Tibial artery (tissue), 4 donors: ENCODE measurements at regions not wholly inside any gene's neighbourhood (a gene's known extent, or its start where the extent isn't known, plus 50 kb on each side); places are given as distances from the start of the nearest gene placed in this dataset.

Source experiments
- DNase-seq, 2 donors: peaks; one replicate each; pipeline ENCODE4 v3.0.0-alpha.2; 2019
- H3K27ac ChIP-seq, 2 donors: fragments of 200-600 bp; sonication (generic) in 1 of 2; 1 replicate in 1 of 2; 2 replicates in 1 of 2; pipeline ENCODE4 v1.5.1; 2018 to 2019; ENCODE audit warnings: mild to moderate bottlenecking in 1 of 2
- H3K27me3 ChIP-seq, 2 donors: fragments of 200-600 bp; sonication (generic) in 1 of 2; one replicate each; pipeline versions ENCODE4 v1.5.1 to v1.6.0; 2016 to 2019
- H3K36me3 ChIP-seq, 3 donors: fragments of 200-600 bp; sonication (generic) in 2 of 3; one replicate each; pipeline ENCODE4 v1.5.1; 2016 to 2019; ENCODE audit warnings: mild to moderate bottlenecking in 2 of 3
- H3K4me1 ChIP-seq, 4 donors: fragments of 200-600 bp; sonication (generic) in 2 of 4; 1 replicate in 3 of 4; 2 replicates in 1 of 4; pipeline ENCODE4 v1.5.1; 2016 to 2019
- H3K4me3 ChIP-seq, 2 donors: fragments of 200-600 bp; sonication (generic) in 1 of 2; 1 replicate in 1 of 2; 2 replicates in 1 of 2; pipeline ENCODE4 v1.5.1; 2018 to 2019; ENCODE audit warnings: mild to moderate bottlenecking in 2 of 2
- H3K9me3 ChIP-seq, 3 donors: fragments of 200-600 bp; sonication (generic) in 1 of 3; one replicate each; pipeline ENCODE4 v1.5.1; 2016 to 2019
- intact Hi-C: fragments of 100-400 bp; cut with DNase I; formaldehyde crosslinking; loops from one replicate; pipeline ENCODE4 v1.15.0; 2023; ENCODE audit warnings: low total_unique reads
- TF ChIP-seq, protein P1 (sequence below), 2 experiments: fragments of 200-600 bp in 1 of 2; fragments of 450-650 bp in 1 of 2; IDR thresholded peaks; one replicate each; pipeline ENCODE4 v1.5.1; 2017 to 2019; ENCODE audit warnings: antibody characterized with exemption in 2 of 2, mild to moderate bottlenecking in 1 of 2, moderate library complexity in 1 of 2

DNA sequence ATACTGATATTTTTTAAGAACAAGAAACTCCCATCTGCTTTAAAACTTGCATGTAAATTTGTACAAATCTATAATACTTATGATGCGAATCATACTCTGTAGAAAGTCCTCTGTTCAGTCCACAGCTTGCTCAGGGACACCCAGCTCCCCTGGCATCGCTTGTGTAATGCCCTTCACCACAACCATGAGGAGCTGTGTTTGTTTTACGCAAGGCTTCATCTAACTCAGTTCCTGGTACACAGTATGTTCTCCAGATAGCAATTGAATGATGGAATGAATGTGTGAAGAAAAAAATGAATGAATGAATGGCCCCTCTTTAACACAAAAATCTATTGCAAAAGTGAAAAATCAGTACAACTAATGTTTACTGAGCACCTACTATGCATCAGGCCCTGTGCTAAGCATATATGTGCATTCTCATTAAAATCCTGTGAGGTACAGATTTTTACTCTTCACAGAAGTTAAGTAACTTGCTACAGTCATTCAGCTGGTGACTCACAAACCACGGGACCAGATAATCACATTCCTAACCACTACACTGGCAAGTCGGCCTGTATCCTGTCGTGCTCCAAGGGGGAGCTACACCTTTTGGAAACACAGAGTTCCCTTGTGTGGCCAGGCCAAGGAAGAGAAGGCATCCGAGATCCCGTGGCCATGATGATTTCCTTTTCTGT is 58.7 kb upstream of the KDR start:
- H3K9me3 ChIP-seq = no peaks in the 10 kb centered on the region
- intact Hi-C loops = no loop called here
- no peak for DNase-seq
- H3K36me3 ChIP-seq = no peaks in the 10 kb centered on the region
- H3K27me3 ChIP-seq = no peaks in the 10 kb centered on the region
- no peak overlapping the region for H3K27ac ChIP-seq
- no peak overlapping the region for H3K4me3 ChIP-seq
- TF ChIP-seq, protein P1, sequence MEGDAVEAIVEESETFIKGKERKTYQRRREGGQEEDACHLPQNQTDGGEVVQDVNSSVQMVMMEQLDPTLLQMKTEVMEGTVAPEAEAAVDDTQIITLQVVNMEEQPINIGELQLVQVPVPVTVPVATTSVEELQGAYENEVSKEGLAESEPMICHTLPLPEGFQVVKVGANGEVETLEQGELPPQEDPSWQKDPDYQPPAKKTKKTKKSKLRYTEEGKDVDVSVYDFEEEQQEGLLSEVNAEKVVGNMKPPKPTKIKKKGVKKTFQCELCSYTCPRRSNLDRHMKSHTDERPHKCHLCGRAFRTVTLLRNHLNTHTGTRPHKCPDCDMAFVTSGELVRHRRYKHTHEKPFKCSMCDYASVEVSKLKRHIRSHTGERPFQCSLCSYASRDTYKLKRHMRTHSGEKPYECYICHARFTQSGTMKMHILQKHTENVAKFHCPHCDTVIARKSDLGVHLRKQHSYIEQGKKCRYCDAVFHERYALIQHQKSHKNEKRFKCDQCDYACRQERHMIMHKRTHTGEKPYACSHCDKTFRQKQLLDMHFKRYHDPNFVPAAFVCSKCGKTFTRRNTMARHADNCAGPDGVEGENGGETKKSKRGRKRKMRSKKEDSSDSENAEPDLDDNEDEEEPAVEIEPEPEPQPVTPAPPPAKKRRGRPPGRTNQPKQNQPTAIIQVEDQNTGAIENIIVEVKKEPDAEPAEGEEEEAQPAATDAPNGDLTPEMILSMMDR (IDR thresholded peaks at IDR 0.05) = no peak
- peaks cover 0 to 19% (median 0%) of the 10 kb centered on the region in 4 donors for H3K4me1 ChIP-seq

- Histone ChIP-seq H3K4me1 (peaks cover 0 to 19% (median 0%) of the 10 kb centered on the region in 4 donors), H3K4me3 (no peak overlapping the region), H3K36me3 (no peaks in the 10 kb centered on the region), H3K9me3 (no peaks in the 10 kb centered on the region), H3K27ac (no peak overlapping the region), H3K27me3 (no peaks in the 10 kb centered on the region)
- intact Hi-C loops = no loop called here
- no peak for DNase-seq
- TF ChIP-seq, protein P1 (IDR thresholded peaks at IDR 0.05) = no peak
Observed at GRCh38 chr4:55184600-55185523, 59.5 kb upstream of the KDR start.

DNA sequence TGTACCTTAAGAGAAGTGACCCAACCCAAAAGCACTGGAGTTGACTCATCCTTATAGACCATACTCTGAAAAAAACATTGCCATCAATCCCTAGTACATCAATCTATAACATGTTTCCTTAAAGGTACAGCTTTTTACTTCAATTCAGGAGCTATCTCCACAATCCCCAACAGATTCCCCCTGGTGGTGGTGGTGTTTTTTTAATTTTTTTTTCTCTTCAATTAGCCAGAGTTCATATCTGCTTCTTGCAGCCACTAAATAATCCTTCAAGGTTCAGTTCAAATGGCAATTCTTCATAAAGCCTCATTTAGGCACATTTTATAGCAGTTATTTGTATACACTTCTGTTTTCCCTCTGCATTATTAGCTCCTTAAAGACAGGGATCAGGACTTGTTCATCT is 60.7 kb upstream of the KDR start:
- Histone ChIP-seq H3K4me3 (no peak overlapping the region), H3K36me3 (no peaks in the 10 kb centered on the region), H3K9me3 (no peaks in the 10 kb centered on the region), H3K4me1 (peaks cover 0 to 13% (median 0%) of the 10 kb centered on the region in 4 donors), H3K27ac (no peak overlapping the region), H3K27me3 (no peaks in the 10 kb centered on the region)
- intact Hi-C loops = no loop called here
- DNase-seq = no peak
- TF ChIP-seq, protein P1 (IDR thresholded peaks at IDR 0.05) = no peak

GRCh38 chr4:55186700-55187099 is 61.3 kb upstream of the KDR start:
- no peak overlapping the region for H3K4me3 ChIP-seq
- H3K27ac ChIP-seq = no peak overlapping the region
- peaks cover 0 to 7% (median 0%) of the 10 kb centered on the region in 4 donors for H3K4me1 ChIP-seq
- no peaks in the 10 kb centered on the region for H3K27me3 ChIP-seq
- no peaks in the 10 kb centered on the region for H3K36me3 ChIP-seq
- no peak for DNase-seq
- no peaks in the 10 kb centered on the region for H3K9me3 ChIP-seq
- intact Hi-C loops = no loop called here
- TF ChIP-seq, protein P1 (IDR thresholded peaks at IDR 0.05) = no peak

GRCh38 chr4:55214172-55214571 is 88.8 kb upstream of the KDR start:
- Histone ChIP-seq H3K27ac (no peak overlapping the region), H3K4me3 (no peak overlapping the region), H3K36me3 (no peaks in the 10 kb centered on the region), H3K27me3 (no peaks in the 10 kb centered on the region), H3K9me3 (no peaks in the 10 kb centered on the region), H3K4me1 (no peaks in the 10 kb centered on the region)
- DNase-seq = no peak
- TF ChIP-seq, protein P1 (IDR thresholded peaks at IDR 0.05) = no peak
- intact Hi-C loops = no loop called here
